Neuronal stem cell (in vitro differentiated cells): ENCODE measurements at regions not wholly inside any gene's neighbourhood (a gene's known extent, or its start where the extent isn't known, plus 50 kb on each side); places are given as distances from the start of the nearest gene placed in this dataset.
"Not testable (repeated sequence)": the region's sequence is repeated elsewhere in the genome, so short reads cannot be mapped to it uniquely, and the experiment has no call there.

ENCODE experiments used
- DNase-seq: peaks from one replicate; pipeline ENCODE4 v3.0.0-alpha.2; 2013; ENCODE audit warnings: low spot score
- H2AFZ ChIP-seq: one replicate; pipeline ENCODE4 v1.6.1; 2013; ENCODE audit warnings: mild to moderate bottlenecking, low read length, inconsistent platforms
- H2AK5ac ChIP-seq: 2 replicates; pipeline ENCODE4 v1.6.1; 2013; ENCODE audit warnings: low read depth, mild to moderate bottlenecking, inconsistent platforms, low read length, moderate library complexity, mixed read lengths
- H2BK120ac ChIP-seq: 2 replicates; pipeline ENCODE4 v1.6.1; 2013; ENCODE audit warnings: low read depth, mild to moderate bottlenecking, inconsistent platforms, low read length, moderate library complexity, mixed read lengths
- H2BK12ac ChIP-seq: one replicate; pipeline ENCODE4 v1.6.1; 2013; ENCODE audit warnings: low read length, inconsistent platforms
- H2BK15ac ChIP-seq: 2 replicates; pipeline ENCODE4 v1.6.1; 2013; ENCODE audit warnings: mild to moderate bottlenecking, low read length, inconsistent platforms, mixed read lengths
- H2BK5ac ChIP-seq: one replicate; pipeline ENCODE4 v1.6.1; 2013; ENCODE audit warnings: inconsistent platforms, mild to moderate bottlenecking, low read length, moderate library complexity
- H3K14ac ChIP-seq: one replicate; pipeline ENCODE4 v1.6.1; 2013; ENCODE audit warnings: low read length, inconsistent platforms
- H3K18ac ChIP-seq: 2 replicates; pipeline ENCODE4 v1.6.1; 2013; ENCODE audit warnings: low read length, inconsistent platforms
- H3K23ac ChIP-seq: 2 replicates; pipeline ENCODE4 v1.6.1; 2013; ENCODE audit warnings: low read depth, mild to moderate bottlenecking, mixed read lengths, low read length, inconsistent platforms; ENCODE audit not compliant: poor library complexity
- H3K27ac ChIP-seq: replicated peaks from 3 replicates; pipeline ENCODE4 v1.5.1; 2013; ENCODE audit warnings: low read length, inconsistent platforms
- H3K27me3 ChIP-seq, 3 experiments: 2 replicates each; pipeline ENCODE4 v1.6.1; 2013; ENCODE audit warnings: low read length in 3 of 3, mild to moderate bottlenecking in 2 of 3, inconsistent platforms in 1 of 3, low read depth in 1 of 3, mixed read lengths in 1 of 3, moderate library complexity in 1 of 3; ENCODE audit not compliant: control insufficient read depth in 3 of 3, insufficient read depth in 3 of 3
- H3K36me3 ChIP-seq, 2 donors: replicated peaks in 1 of 2; 2 replicates each; pipeline ENCODE4 v1.6.1; 2013; ENCODE audit warnings: low read length in 2 of 2; ENCODE audit not compliant: control insufficient read depth in 2 of 2, insufficient read depth in 2 of 2
- H3K4ac ChIP-seq: 2 replicates; pipeline ENCODE4 v1.6.1; 2013; ENCODE audit warnings: inconsistent platforms, mild to moderate bottlenecking, low read length, moderate library complexity
- H3K4me1 ChIP-seq, 2 donors: 1 replicate in 1 of 2; 2 replicates in 1 of 2; pipeline ENCODE4 v1.6.1; 2013; ENCODE audit warnings: low read length in 2 of 2, low read depth in 1 of 2; ENCODE audit not compliant: control insufficient read depth in 2 of 2, insufficient read depth in 1 of 2
- H3K4me2 ChIP-seq: one replicate; pipeline ENCODE4 v1.6.1; 2013; ENCODE audit warnings: mild to moderate bottlenecking, low read length, inconsistent platforms; ENCODE audit not compliant: insufficient read depth, poor library complexity, severe bottlenecking
- H3K4me3 ChIP-seq, 2 donors: 2 replicates each; pipeline ENCODE4 v1.5.1; 2013; ENCODE audit warnings: low read length in 2 of 2, mild to moderate bottlenecking in 2 of 2, inconsistent platforms in 1 of 2, moderate library complexity in 1 of 2
- H3K79me1 ChIP-seq: one replicate; pipeline ENCODE4 v1.6.1; 2013; ENCODE audit warnings: low read depth, mild to moderate bottlenecking, inconsistent platforms, low read length, moderate library complexity
- H3K9ac ChIP-seq: one replicate; pipeline ENCODE4 v1.6.1; 2013; ENCODE audit warnings: mild to moderate bottlenecking, low read depth, low read length, inconsistent platforms; ENCODE audit not compliant: poor library complexity
- H3K9me3 ChIP-seq, 2 donors: replicated peaks in 1 of 2; 2 replicates each; pipeline versions ENCODE3 to v1.6.1; 2013; ENCODE audit warnings: low read length in 2 of 2, mild to moderate bottlenecking in 2 of 2, inconsistent platforms in 1 of 2, low read depth in 1 of 2, mixed read lengths in 1 of 2, moderate library complexity in 1 of 2; ENCODE audit not compliant: control insufficient read depth in 2 of 2, insufficient read depth in 1 of 2
- H4K8ac ChIP-seq: one replicate; pipeline ENCODE4 v1.6.1; 2013; ENCODE audit warnings: low read depth, mild to moderate bottlenecking, inconsistent platforms, low read length, moderate library complexity
- H4K91ac ChIP-seq: one replicate; pipeline ENCODE4 v1.6.1; 2013; ENCODE audit warnings: low read length, low read depth, mild to moderate bottlenecking, inconsistent platforms; ENCODE audit not compliant: poor library complexity
- WGBS, 2 donors: extraction: QIAGEN DNeasy Blood & Tissue Kit; methylation state at CpG; one replicate each; pipeline ENCODE4 v1.1.7; 2013; ENCODE audit warnings: missing lambda C conversion rate in 2 of 2, mixed read lengths in 1 of 2; ENCODE audit not compliant: insufficient read length in 2 of 2, insufficient replicate concordance in 1 of 2; ENCODE audit errors: extremely low coverage in 2 of 2; 5-methylcytosine and 5-hydroxymethylcytosine counted together

GRCh38 chr13:52324831-52325230 is 81.1 kb downstream of the THSD1 start:
- H3K9me3 ChIP-seq, H3K4me1 ChIP-seq, H2AFZ ChIP-seq, H2BK15ac ChIP-seq, H3K23ac ChIP-seq, H2BK12ac ChIP-seq, H3K27ac ChIP-seq, H3K14ac ChIP-seq, H3K4me3 ChIP-seq, H3K4me2 ChIP-seq, H4K8ac ChIP-seq, H3K18ac ChIP-seq, H2AK5ac ChIP-seq, H3K27me3 ChIP-seq, H4K91ac ChIP-seq, DNase-seq, H3K4ac ChIP-seq, H3K9ac ChIP-seq, H3K36me3 ChIP-seq, H2BK120ac ChIP-seq, H3K79me1 ChIP-seq, H2BK5ac ChIP-seq: not testable (repeated sequence)
- WGBS, 2 donors: no CpG with 5 or more reads among the region's 2 CpGs

- Histone ChIP-seq H3K4me1 (no peaks in the 10 kb centered on the region), H2AFZ (no peak overlapping the region), H3K36me3 (no peaks in the 10 kb centered on the region), H2BK5ac (no peak overlapping the region), H3K9me3 (no peaks in the 10 kb centered on the region), H2BK15ac (no peak overlapping the region), H2BK12ac (no peak overlapping the region), H3K27me3 (peaks cover 0 to 19% (median 0%) of the 10 kb centered on the region in 3 experiments), H2BK120ac (no peak overlapping the region), H3K4me3 (no peak overlapping the region), H3K18ac (no peak overlapping the region), H3K23ac (no peak overlapping the region), H4K91ac (no peak overlapping the region), H3K79me1 (no peaks in the 10 kb centered on the region), H3K27ac (no peak overlapping the region), H3K4me2 (no peak overlapping the region), H4K8ac (no peak overlapping the region), H3K4ac (no peak overlapping the region), H3K9ac (no peak overlapping the region), H3K14ac (no peak overlapping the region), H2AK5ac (no peak overlapping the region)
- DNase-seq: no peak
- no CpG with 5 or more reads among the region's 2 CpGs for WGBS, 2 donors
These were observed 86.1 kb downstream of the THSD1 start for GRCh38 chr13:52319876-52320275.

- H2AFZ ChIP-seq, H3K4me2 ChIP-seq, H3K4ac ChIP-seq, H3K4me3 ChIP-seq, H3K9ac ChIP-seq, H3K36me3 ChIP-seq, H2AK5ac ChIP-seq, H3K27ac ChIP-seq, DNase-seq, H4K91ac ChIP-seq, H3K23ac ChIP-seq, H3K27me3 ChIP-seq, H4K8ac ChIP-seq, H2BK12ac ChIP-seq, H3K9me3 ChIP-seq, H3K79me1 ChIP-seq, H3K18ac ChIP-seq, H2BK120ac ChIP-seq, H2BK5ac ChIP-seq, H3K4me1 ChIP-seq, H2BK15ac ChIP-seq, H3K14ac ChIP-seq: not testable (repeated sequence)
- no CpG with 5 or more reads among the region's 6 CpGs for WGBS, 2 donors
These were observed 96.1 kb downstream of the THSD1 start for GRCh38 chr13:52309833-52310232.

GRCh38 chr13:52306336-52306735 is 99.6 kb downstream of the THSD1 start:
- H2AFZ ChIP-seq, H3K36me3 ChIP-seq, H3K14ac ChIP-seq, H3K79me1 ChIP-seq, H3K23ac ChIP-seq, DNase-seq, H3K27ac ChIP-seq, H3K9ac ChIP-seq, H3K9me3 ChIP-seq, H2AK5ac ChIP-seq, H2BK12ac ChIP-seq, H2BK5ac ChIP-seq, H2BK15ac ChIP-seq, H4K91ac ChIP-seq, H3K4ac ChIP-seq, H4K8ac ChIP-seq, H3K4me2 ChIP-seq, H3K4me1 ChIP-seq, H3K18ac ChIP-seq, H2BK120ac ChIP-seq, H3K4me3 ChIP-seq, H3K27me3 ChIP-seq: not testable (repeated sequence)
- no CpG with 5 or more reads among the region's 1 CpG for WGBS, 2 donors
